GM12864 (cell line): ENCODE measurements at regions not wholly inside any gene's neighbourhood (a gene's known extent, or its start where the extent isn't known, plus 50 kb on each side); places are given as distances from the start of the nearest gene placed in this dataset.
"Not testable (repeated sequence)": the region's sequence is repeated elsewhere in the genome, so short reads cannot be mapped to it uniquely, and the experiment has no call there.

Experiments
- DNase-seq: peaks from one replicate; pipeline ENCODE4 v3.0.0-alpha.2; 2011; ENCODE audit warnings: low read depth
- H3K4me3 ChIP-seq: 2 replicates; pipeline ENCODE4 v1.5.1; 2011; ENCODE audit warnings: mild to moderate bottlenecking, low read depth, low read length, control low read depth
- CTCF ChIP-seq: IDR thresholded peaks from 2 replicates; pipeline ENCODE4 v1.5.1; 2011; ENCODE audit warnings: low read depth, mild to moderate bottlenecking, moderate library complexity, low read length, control low read depth, inconsistent platforms; ENCODE audit errors: missing control alignments

- DNase-seq: no peak
- no peak overlapping the region for H3K4me3 ChIP-seq
These were observed 370.7 kb downstream of the GPAT3 start for GRCh38 chr4:83906561-83906960.

GRCh38 chr4:83905952-83906351 is 370.0 kb downstream of the GPAT3 start:
- no peak for DNase-seq
- peak; percentile 50 for TF ChIP-seq CTCF
- H3K4me3 ChIP-seq: no peak overlapping the region

More at GRCh38 chr4:83906561-83906960, 370.7 kb downstream of the GPAT3 start:
- no peak for TF ChIP-seq CTCF

GRCh38 chr4:83903740-83904139 is 367.8 kb downstream of the GPAT3 start:
- DNase-seq, H3K4me3 ChIP-seq: not testable (repeated sequence)

- TF ChIP-seq CTCF: no peak
- no peak overlapping the region for H3K4me3 ChIP-seq
- DNase-seq: no peak
These were observed 358.9 kb downstream of the GPAT3 start for GRCh38 chr4:83894831-83895230.

- DNase-seq: no peak
- H3K4me3 ChIP-seq: no peak overlapping the region
- TF ChIP-seq CTCF: no peak
These were observed 354.9 kb downstream of the GPAT3 start for GRCh38 chr4:83890816-83891215.

- no peak overlapping the region for H3K4me3 ChIP-seq
- no peak for TF ChIP-seq CTCF
- no peak for DNase-seq
These were observed 354.3 kb downstream of the GPAT3 start for GRCh38 chr4:83890231-83890630.

- no peak for DNase-seq
- H3K4me3 ChIP-seq: no peak overlapping the region
These were observed 353.9 kb downstream of the GPAT3 start for GRCh38 chr4:83889802-83890201.

More at GRCh38 chr4:83889802-83890201, 353.9 kb downstream of the GPAT3 start:
- no peak for TF ChIP-seq CTCF
